ENCODE measurements at regions not wholly inside any gene's neighbourhood (a gene's known extent, or its start where the extent isn't known, plus 50 kb on each side); places are given as distances from the start of the nearest gene placed in this dataset.

GRCh38 chrX:791479-792034, 161.0 kb downstream of the SHOX start:
- TF ChIP-seq SMARCA4 (IDR thresholded peaks at IDR 0.05) (no peak), ZNF274 (IDR thresholded peaks at IDR 0.05; ENCODE audit: borderline replicate concordance, low read depth, low read length) (no peak), SPI1 (IDR thresholded peaks at IDR 0.05; ENCODE audit: borderline replicate concordance, low read depth, low read length) (no peak), ZNF445 (CRISPR knock-in tag; IDR thresholded peaks at IDR 0.05; ENCODE audit: low read depth) (no peak), ARID3A (IDR thresholded peaks at IDR 0.05; ENCODE audit: borderline replicate concordance, low read depth, low read length) (no peak), ZNF23 (CRISPR knock-in tag; IDR thresholded peaks at IDR 0.05) (no peak), ZKSCAN8 (CRISPR knock-in tag; IDR thresholded peaks at IDR 0.05) (no peak), ZNF407 (IDR thresholded peaks at IDR 0.05; ENCODE audit: low read depth) (no peak), RCOR1 (IDR thresholded peaks at IDR 0.05; ENCODE audit: borderline replicate concordance in 1 of 2, low read depth in 2 of 2, low read length in 2 of 2) (no peak), CTCF (IDR thresholded peaks at IDR 0.05 in 2 of 3, conservative IDR thresholded peaks at IDR 0.05 in 1 of 3; ENCODE audit: insufficient read depth in 2 of 3, low read depth in 1 of 3, low read length in 3 of 3) (no peak)
